H1 (cell line): ENCODE measurements at regions not wholly inside any gene's neighbourhood (a gene's known extent, or its start where the extent isn't known, plus 50 kb on each side); places are given as distances from the start of the nearest gene placed in this dataset.

ENCODE experiments used
- CTCF ChIA-PET: fragments of 300-600 bp; sonication (Branson Sonifier 250); formaldehyde crosslinking; loops from one replicate; lab custom pipeline; 2021; ENCODE audit not compliant: partially characterized antibody; lab: Charles Lee
- POLR2A ChIA-PET: fragments of 300-600 bp; sonication (Branson Sonifier 250); formaldehyde crosslinking; loops from one replicate; lab custom pipeline; 2021; ENCODE audit warnings: inconsistent platforms; ENCODE audit not compliant: partially characterized antibody; lab: Charles Lee
- DNase-seq, 2 experiments: peaks; one replicate each; pipeline versions ENCODE4 v3.0.0 to v3.0.0-alpha.2; 2010 to 2022; ENCODE audit warnings: low spot score in 2 of 2, low read depth in 1 of 2, mixed read lengths in 1 of 2
- FAIRE-seq: peaks from 2 replicates; lab custom pipeline; 2011; peaks lifted over from hg19 to GRCh38; lab: Jason Lieb, UNC
- H2AFZ ChIP-seq: 2 replicates; pipeline ENCODE4 v1.8.1; 2012; ENCODE audit warnings: low read length, inconsistent platforms
- H2AK5ac ChIP-seq: 2 replicates; pipeline ENCODE4 v1.6.1; 2013; ENCODE audit warnings: low read depth, low read length
- H2BK120ac ChIP-seq: replicated peaks from 2 replicates; pipeline ENCODE3; 2013; ENCODE audit warnings: low read depth, low read length, inconsistent platforms
- H2BK12ac ChIP-seq: 2 replicates; pipeline ENCODE4 v1.6.1; 2013; ENCODE audit warnings: low read depth, low read length
- H2BK15ac ChIP-seq: 2 replicates; pipeline ENCODE4 v1.6.1; 2013; ENCODE audit warnings: low read length
- H2BK20ac ChIP-seq: 2 replicates; pipeline ENCODE4 v1.6.1; 2013; ENCODE audit warnings: low read length
- H2BK5ac ChIP-seq: 2 replicates; pipeline ENCODE4 v1.6.1; 2013; ENCODE audit warnings: low read depth, low read length
- H3K14ac ChIP-seq: 2 replicates; pipeline ENCODE4 v1.6.1; 2013; ENCODE audit warnings: inconsistent platforms; ENCODE audit not compliant: insufficient read length
- H3K18ac ChIP-seq: 2 replicates; pipeline ENCODE4 v1.6.1; 2013; ENCODE audit warnings: low read length; ENCODE audit errors: extremely low read depth
- H3K23ac ChIP-seq: 2 replicates; pipeline ENCODE4 v1.6.1; 2013; ENCODE audit warnings: inconsistent platforms; ENCODE audit not compliant: insufficient read length
- H3K23me2 ChIP-seq: 2 replicates; pipeline ENCODE4 v1.6.1; 2013; ENCODE audit warnings: low read depth, low read length
- H3K27ac ChIP-seq: 2 replicates; pipeline ENCODE4 v1.6.1; 2011; ENCODE audit warnings: low read depth, low read length, inconsistent platforms
- H3K27me3 ChIP-seq, 4 experiments: replicated peaks in 1 of 4; 1 replicate in 1 of 4; 2 replicates in 3 of 4; pipeline versions ENCODE4 v1.6.1 to v1.8.1; 2011 to 2013; ENCODE audit warnings: low read length in 3 of 4, mild to moderate bottlenecking in 3 of 4, inconsistent platforms in 2 of 4, mixed read lengths in 2 of 4, moderate library complexity in 1 of 4; ENCODE audit not compliant: control insufficient read depth in 3 of 4, insufficient read depth in 3 of 4; ENCODE audit errors: extremely low read depth in 1 of 4
- H3K36me3 ChIP-seq, 4 experiments: 2 replicates each; pipeline versions ENCODE4 v1.6.1 to v1.8.1; 2011 to 2013; ENCODE audit warnings: mild to moderate bottlenecking in 4 of 4, low read length in 3 of 4, moderate library complexity in 2 of 4, control low read depth in 1 of 4, inconsistent platforms in 1 of 4; ENCODE audit not compliant: insufficient read depth in 4 of 4, control insufficient read depth in 2 of 4
- H3K4ac ChIP-seq: replicated peaks from 2 replicates; pipeline ENCODE3; 2013; ENCODE audit warnings: low read length, low read depth, mixed read lengths, inconsistent platforms; ENCODE audit not compliant: insufficient read length
- H3K4me1 ChIP-seq, 4 experiments: replicated peaks in 1 of 4; 1 replicate in 1 of 4; 2 replicates in 3 of 4; pipeline versions ENCODE4 v1.6.1 to v1.8.1; 2011 to 2013; ENCODE audit warnings: low read length in 3 of 4, inconsistent platforms in 2 of 4, mixed read lengths in 1 of 4; ENCODE audit not compliant: insufficient read depth in 4 of 4, control insufficient read depth in 3 of 4
- H3K4me2 ChIP-seq, 2 experiments: 2 replicates each; pipeline versions ENCODE4 v1.6.1 to v1.8.1; 2011 to 2013; ENCODE audit warnings: low read depth in 2 of 2, low read length in 2 of 2, control low read depth in 1 of 2, inconsistent platforms in 1 of 2, mild to moderate bottlenecking in 1 of 2; ENCODE audit not compliant: insufficient read depth in 1 of 2
- H3K4me3 ChIP-seq, 4 experiments: fragments of 200-600, 300-600 bp in 1 of 4; sonication (generic), shearing (Covaris generic), sonication (Bioruptor Twin) in 1 of 4; 2 replicates each; pipeline versions ENCODE4 v1.5.1 to v1.8.1; 2011 to 2016; ENCODE audit warnings: low read length in 4 of 4, low read depth in 3 of 4, control low read depth in 2 of 4, inconsistent platforms in 2 of 4, mild to moderate bottlenecking in 2 of 4, mixed read lengths in 1 of 4, moderate library complexity in 1 of 4; ENCODE audit not compliant: insufficient read depth in 2 of 4; ENCODE audit errors: extremely low read depth in 1 of 4
- H3K56ac ChIP-seq: replicated peaks from 2 replicates; pipeline ENCODE3; 2013; ENCODE audit warnings: low read depth, mild to moderate bottlenecking, mixed read lengths, low read length, inconsistent platforms; ENCODE audit not compliant: insufficient read length
- H3K79me1 ChIP-seq: 2 replicates; pipeline ENCODE4 v1.6.1; 2013; ENCODE audit warnings: low read depth, low read length, control low read depth
- H3K79me2 ChIP-seq, 2 experiments: 2 replicates each; pipeline versions ENCODE4 v1.6.1 to v1.8.1; 2012 to 2013; ENCODE audit warnings: low read length in 2 of 2, mild to moderate bottlenecking in 2 of 2, inconsistent platforms in 1 of 2; ENCODE audit not compliant: insufficient read depth in 2 of 2, control insufficient read depth in 1 of 2
- H3K9ac ChIP-seq, 4 experiments: replicated peaks in 1 of 4; 1 replicate in 1 of 4; 2 replicates in 3 of 4; pipeline versions ENCODE4 v1.6.1 to v1.8.1; 2011 to 2013; ENCODE audit warnings: low read depth in 3 of 4, low read length in 3 of 4, control low read depth in 2 of 4, mild to moderate bottlenecking in 2 of 4, moderate library complexity in 2 of 4, inconsistent platforms in 1 of 4; ENCODE audit errors: extremely low read depth in 1 of 4
- H3K9me3 ChIP-seq, 2 experiments: 2 replicates each; pipeline versions ENCODE4 v1.6.1 to v1.8.1; 2012 to 2013; ENCODE audit warnings: mild to moderate bottlenecking in 2 of 2, moderate library complexity in 2 of 2, control low read depth in 1 of 2, inconsistent platforms in 1 of 2, low read depth in 1 of 2, low read length in 1 of 2, mixed read lengths in 1 of 2; ENCODE audit not compliant: insufficient read depth in 2 of 2
- H4K20me1 ChIP-seq, 2 experiments: replicated peaks in 1 of 2; 2 replicates each; pipeline versions ENCODE3 to v1.8.1; 2011 to 2013; ENCODE audit warnings: inconsistent platforms in 2 of 2, low read length in 2 of 2, mild to moderate bottlenecking in 1 of 2; ENCODE audit not compliant: insufficient read depth in 2 of 2, control insufficient read depth in 1 of 2
- H4K5ac ChIP-seq: 2 replicates; pipeline ENCODE4 v1.6.1; 2013; ENCODE audit warnings: low read length, low read depth, mixed read lengths, inconsistent platforms; ENCODE audit not compliant: insufficient read length
- H4K8ac ChIP-seq: 2 replicates; pipeline ENCODE4 v1.8.0; 2013; ENCODE audit warnings: mild to moderate bottlenecking, moderate library complexity, low read length, inconsistent platforms; ENCODE audit not compliant: insufficient read depth; ENCODE audit errors: extremely low read depth
- H4K91ac ChIP-seq: replicated peaks from 2 replicates; pipeline ENCODE3; 2013; ENCODE audit warnings: low read length, mixed read lengths, inconsistent platforms; ENCODE audit not compliant: insufficient read length
- BRCA1 ChIP-seq: IDR thresholded peaks from 2 replicates; pipeline ENCODE4 v1.6.1; 2012; ENCODE audit warnings: low read depth, low read length, improper control_type of control experiment
- CBX8 ChIP-seq: fragments of 300-800, 300-1000 bp; sonication (generic); IDR thresholded peaks from 2 replicates; pipeline ENCODE4 v1.7.1; 2016; ENCODE audit warnings: low read depth, low read length, borderline replicate concordance
- EP300 ChIP-seq, 2 experiments: IDR thresholded peaks; 1 replicate in 1 of 2; 2 replicates in 1 of 2; pipeline ENCODE4 v1.6.1; 2011 to 2012; ENCODE audit warnings: low read depth in 2 of 2, low read length in 2 of 2, mild to moderate bottlenecking in 2 of 2, borderline replicate concordance in 1 of 2, inconsistent platforms in 1 of 2, moderate library complexity in 1 of 2
- MAFK ChIP-seq: IDR thresholded peaks from 2 replicates; pipeline ENCODE4 v1.6.1; 2012; ENCODE audit warnings: low read depth, mild to moderate bottlenecking, improper control_type of control experiment, low read length
- SIN3A ChIP-seq, 2 experiments: IDR thresholded peaks in 1 of 2; conservative IDR thresholded peaks in 1 of 2; 2 replicates each; pipeline ENCODE4 v1.6.1; 2011 to 2012; ENCODE audit warnings: low read length in 2 of 2, improper control_type of control experiment in 1 of 2, low read depth in 1 of 2, mild to moderate bottlenecking in 1 of 2
- TCF12 ChIP-seq: IDR thresholded peaks from 2 replicates; pipeline ENCODE4 v1.6.1; 2011; ENCODE audit warnings: low read depth, mild to moderate bottlenecking, low read length
- USF2 ChIP-seq: IDR thresholded peaks from 2 replicates; pipeline ENCODE4 v1.6.1; 2011; ENCODE audit warnings: low read length, improper control_type of control experiment
- ZNF274 ChIP-seq: IDR thresholded peaks from 2 replicates; pipeline ENCODE4 v1.7.0; 2012; ENCODE audit warnings: low read length, borderline replicate concordance; ENCODE audit errors: extremely low read depth
- WGBS, 2 experiments: shearing (Covaris generic) in 1 of 2; methylation state at CpG; one replicate each; pipeline versions ENCODE4 v1.1.6 to v1.1.7; 2013 to 2015; ENCODE audit warnings: low lambda C conversion rate in 2 of 2, mixed read lengths in 2 of 2, inconsistent platforms in 1 of 2, low coverage in 1 of 2, missing lambda C conversion rate in 1 of 2; ENCODE audit not compliant: insufficient replicate concordance in 2 of 2, insufficient coverage in 1 of 2, insufficient read length in 1 of 2; ENCODE audit errors: extremely low coverage in 1 of 2, missing lambda C conversion rate in 1 of 2; 5-methylcytosine and 5-hydroxymethylcytosine counted together

GRCh38 chr1:88117597-88117996 is 566.5 kb upstream of the PKN2 start:
- WGBS, 2 experiments = 88% methylated on average over 4 of the region's 4 CpGs; no CpG with 5 or more reads in 1 of the 2 experiments
- TF ChIP-seq BRCA1 (no peak), CBX8 (no peak), TCF12 (no peak), MAFK (no peak), USF2 (no peak), SIN3A (conservative IDR thresholded peaks at IDR 0.05 in 1 of 2, IDR thresholded peaks at IDR 0.05 in 1 of 2; ENCODE audit: low read depth in 1 of 2, low read length in 2 of 2) (no peak), ZNF274 (no peak), EP300 (IDR thresholded peaks at IDR 0.05; ENCODE audit: borderline replicate concordance in 1 of 2, low read depth in 2 of 2, low read length in 2 of 2) (no peak)

More at GRCh38 chr1:88117597-88117996, 566.5 kb upstream of the PKN2 start:
- no peaks in the 10 kb centered on the region for H3K79me1 ChIP-seq
- H4K5ac ChIP-seq = no peak overlapping the region
- no peak overlapping the region for H2BK20ac ChIP-seq
- H3K36me3 ChIP-seq = no peaks in the 10 kb centered on the region
- no peaks in the 10 kb centered on the region for H3K79me2 ChIP-seq
- no peaks in the 10 kb centered on the region for H3K4me1 ChIP-seq
- ChIA-PET CTCF (no interaction called here), POLR2A (no interaction called here)
- FAIRE-seq = no peak
- no peak overlapping the region for H2BK15ac ChIP-seq
- H3K56ac ChIP-seq = no peak overlapping the region
- no peak overlapping the region for H3K23ac ChIP-seq
- H4K8ac ChIP-seq = no peak overlapping the region
- no peak overlapping the region for H4K91ac ChIP-seq
- no peaks in the 10 kb centered on the region for H3K27me3 ChIP-seq
- DNase-seq = no peak
- no peak overlapping the region for H3K9ac ChIP-seq
- H2AFZ ChIP-seq = no peak overlapping the region
- no peak overlapping the region for H3K27ac ChIP-seq
- no peak overlapping the region for H2AK5ac ChIP-seq
- no peak overlapping the region for H3K4ac ChIP-seq
- no peak overlapping the region for H3K14ac ChIP-seq
- no peak overlapping the region for H3K18ac ChIP-seq
- H4K20me1 ChIP-seq = no peaks in the 10 kb centered on the region
- no peak overlapping the region for H2BK120ac ChIP-seq
- no peaks in the 10 kb centered on the region for H3K9me3 ChIP-seq
- no peak overlapping the region for H3K4me3 ChIP-seq
- H3K4me2 ChIP-seq = no peak overlapping the region
- H2BK5ac ChIP-seq = no peak overlapping the region
- no peaks in the 10 kb centered on the region for H3K23me2 ChIP-seq
- H2BK12ac ChIP-seq = no peak overlapping the region
